ENCODE measurements at regions not wholly inside any gene's neighbourhood (a gene's known extent, or its start where the extent isn't known, plus 50 kb on each side); places are given as distances from the start of the nearest gene placed in this dataset.

DNA sequence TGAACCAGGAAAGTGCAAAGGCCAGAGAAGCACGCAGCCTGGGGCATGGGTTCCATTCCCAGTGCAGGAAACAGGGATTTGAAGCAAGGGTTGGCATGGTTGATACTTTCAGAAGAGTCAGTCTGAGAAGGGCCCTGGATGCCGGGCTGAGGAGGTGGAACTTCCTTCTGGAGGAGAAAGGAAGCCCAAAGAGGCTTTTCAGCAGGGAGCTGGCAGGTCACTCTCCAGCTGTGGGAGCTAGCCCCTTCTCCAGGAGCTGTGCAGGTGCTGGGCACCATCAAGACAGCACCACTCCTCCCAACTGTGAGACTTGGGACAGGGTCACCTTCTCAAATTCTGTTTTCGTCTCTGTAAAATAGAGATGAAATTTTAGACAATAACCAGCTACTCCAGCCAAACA, 169.8 kb downstream of the ZNF248 start:
- no peak for TF ChIP-seq POLR2A (IDR thresholded peaks at IDR 0.05)
- no peak for TF ChIP-seq EP300 (IDR thresholded peaks at IDR 0.05)
- no peak for TF ChIP-seq POLR2AphosphoS5 (IDR thresholded peaks at IDR 0.05)
- TF ChIP-seq, protein P1, sequence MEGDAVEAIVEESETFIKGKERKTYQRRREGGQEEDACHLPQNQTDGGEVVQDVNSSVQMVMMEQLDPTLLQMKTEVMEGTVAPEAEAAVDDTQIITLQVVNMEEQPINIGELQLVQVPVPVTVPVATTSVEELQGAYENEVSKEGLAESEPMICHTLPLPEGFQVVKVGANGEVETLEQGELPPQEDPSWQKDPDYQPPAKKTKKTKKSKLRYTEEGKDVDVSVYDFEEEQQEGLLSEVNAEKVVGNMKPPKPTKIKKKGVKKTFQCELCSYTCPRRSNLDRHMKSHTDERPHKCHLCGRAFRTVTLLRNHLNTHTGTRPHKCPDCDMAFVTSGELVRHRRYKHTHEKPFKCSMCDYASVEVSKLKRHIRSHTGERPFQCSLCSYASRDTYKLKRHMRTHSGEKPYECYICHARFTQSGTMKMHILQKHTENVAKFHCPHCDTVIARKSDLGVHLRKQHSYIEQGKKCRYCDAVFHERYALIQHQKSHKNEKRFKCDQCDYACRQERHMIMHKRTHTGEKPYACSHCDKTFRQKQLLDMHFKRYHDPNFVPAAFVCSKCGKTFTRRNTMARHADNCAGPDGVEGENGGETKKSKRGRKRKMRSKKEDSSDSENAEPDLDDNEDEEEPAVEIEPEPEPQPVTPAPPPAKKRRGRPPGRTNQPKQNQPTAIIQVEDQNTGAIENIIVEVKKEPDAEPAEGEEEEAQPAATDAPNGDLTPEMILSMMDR (IDR thresholded peaks at IDR 0.05), result no peak
- 52 to 70% (median 64%) methylated on average over 3 of the region's 3 CpGs for WGBS, 5 donors
- Histone ChIP-seq H3K27me3 (no peaks in the 10 kb centered on the region), H3K4me1 (no peaks in the 10 kb centered on the region), H3K36me3 (no peaks in the 10 kb centered on the region), H3K4me3 (no peak overlapping the region), H3K27ac (no peak overlapping the region), H3K9me3 (peaks cover 0 to 41% (median 22%) of the 10 kb centered on the region in 4 donors)
- DNase-seq, result no peak
- intact Hi-C loops (cut with DNase I; ENCODE audit: low total_unique reads), result no loop called here

DNA sequence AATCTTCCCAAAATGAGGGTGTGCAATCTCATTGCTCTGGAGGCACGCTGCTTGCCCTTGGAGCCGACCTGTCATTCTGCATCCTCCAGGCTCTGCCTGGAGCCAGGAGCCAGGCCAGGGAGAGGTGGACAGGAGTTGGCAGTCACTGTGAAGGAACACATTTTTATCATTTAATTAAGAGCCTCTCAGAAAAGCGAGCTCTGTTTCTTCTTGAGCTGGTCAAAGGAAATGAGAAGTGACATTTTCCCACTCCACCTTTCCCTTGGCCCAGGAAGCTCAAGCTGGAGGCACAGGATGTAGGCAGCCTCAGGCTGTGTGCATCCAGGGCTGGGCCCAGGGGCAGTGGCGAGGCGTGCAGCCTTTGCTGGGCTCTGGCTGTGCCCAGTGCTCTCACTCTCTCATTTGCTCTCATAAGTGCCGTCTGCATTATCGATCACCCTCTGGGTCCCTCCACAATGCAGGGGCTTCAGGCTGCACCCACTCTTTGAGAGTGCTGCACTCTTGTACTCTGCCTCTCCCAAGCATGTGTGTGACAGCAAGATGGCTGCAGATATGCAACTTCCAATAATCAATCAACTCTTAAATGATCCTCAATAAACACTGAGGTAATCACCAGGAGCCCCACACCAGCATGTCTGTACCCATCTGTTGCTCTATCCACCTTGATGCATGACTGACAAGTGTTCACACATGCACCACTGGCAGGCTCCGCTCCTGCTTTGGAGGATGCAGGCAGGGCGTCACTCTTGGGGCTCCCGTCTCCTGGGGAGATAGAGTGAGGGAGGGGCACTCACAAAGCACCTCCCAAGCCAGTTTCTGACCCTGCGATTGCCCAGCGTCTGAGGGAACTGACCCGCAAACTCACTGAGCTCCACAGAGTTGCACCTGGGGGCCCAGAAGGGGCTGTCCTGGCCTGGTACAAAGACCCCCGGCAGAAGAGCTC, 171.4 kb downstream of the ZNF248 start:
- TF ChIP-seq, protein P1 (IDR thresholded peaks at IDR 0.05), result no peak
- TF ChIP-seq EP300 (IDR thresholded peaks at IDR 0.05) (no peak), POLR2A (IDR thresholded peaks at IDR 0.05) (no peak), POLR2AphosphoS5 (IDR thresholded peaks at IDR 0.05) (no peak)
- DNase-seq, result no peak
- Histone ChIP-seq H3K9me3 (peaks cover 0 to 53% (median 30%) of the 10 kb centered on the region in 4 donors), H3K4me1 (no peaks in the 10 kb centered on the region), H3K4me3 (no peak overlapping the region), H3K27me3 (no peaks in the 10 kb centered on the region), H3K36me3 (no peaks in the 10 kb centered on the region), H3K27ac (no peak overlapping the region)
- intact Hi-C loops (cut with DNase I; ENCODE audit: low total_unique reads), result no loop called here
- WGBS, 5 donors, result 74 to 82% (median 78%) methylated on average over 12 to 14 of the region's 14 CpGs

DNA sequence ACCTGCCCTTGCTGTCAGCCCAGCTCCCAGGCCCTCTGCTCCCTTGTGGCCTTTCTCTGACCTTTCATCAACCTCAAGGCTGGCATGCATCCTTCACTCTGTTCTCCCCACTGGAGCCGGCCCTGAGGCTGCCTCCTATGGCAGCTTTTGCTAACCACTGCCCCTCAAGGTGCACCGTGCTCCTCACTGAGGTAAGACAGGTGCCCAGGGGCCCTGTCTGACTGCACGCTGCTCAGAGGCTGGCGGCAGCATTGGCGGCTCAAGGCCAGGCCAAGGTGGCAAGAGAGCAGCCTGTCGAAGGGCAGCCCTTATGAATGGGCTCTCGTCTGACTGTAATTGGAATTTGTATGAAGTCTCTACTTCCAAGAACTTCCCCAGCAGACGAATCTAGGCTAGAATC, 172.6 kb downstream of the ZNF248 start:
- no peak for DNase-seq
- WGBS, 5 donors, result 68 to 79% (median 77%) methylated on average over 5 to 8 of the region's 8 CpGs
- Histone ChIP-seq H3K36me3 (no peaks in the 10 kb centered on the region), H3K27me3 (no peaks in the 10 kb centered on the region), H3K4me1 (no peaks in the 10 kb centered on the region), H3K27ac (no peak overlapping the region), H3K4me3 (no peak overlapping the region), H3K9me3 (peaks cover 0 to 60% (median 36%) of the 10 kb centered on the region in 4 donors)
- no peak for TF ChIP-seq POLR2A (IDR thresholded peaks at IDR 0.05)
- TF ChIP-seq POLR2AphosphoS5 (IDR thresholded peaks at IDR 0.05), result no peak
- TF ChIP-seq, protein P1 (IDR thresholded peaks at IDR 0.05), result no peak
- no peak for TF ChIP-seq EP300 (IDR thresholded peaks at IDR 0.05)
- intact Hi-C loops (cut with DNase I; ENCODE audit: low total_unique reads), result no loop called here

DNA sequence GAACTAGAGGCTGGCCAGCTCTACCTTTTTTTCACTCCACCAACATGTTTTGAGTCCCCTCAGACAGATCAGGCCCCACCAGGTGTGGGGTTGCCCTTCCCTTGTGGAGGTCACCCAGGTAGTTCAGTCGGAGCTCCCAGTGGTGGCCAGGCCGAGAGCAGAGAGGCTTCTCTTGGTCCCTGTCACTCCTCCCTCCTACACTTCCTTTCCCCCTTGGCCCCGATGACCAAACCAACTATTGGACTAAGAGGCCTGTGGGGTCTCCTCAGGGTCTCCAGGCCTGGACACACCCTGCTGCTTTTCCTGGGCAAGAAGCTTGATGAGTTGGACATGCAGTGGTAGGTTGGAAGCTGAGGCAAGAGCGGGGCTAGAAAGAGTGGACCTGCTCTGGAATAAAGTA, 174.8 kb downstream of the ZNF248 start:
- Histone ChIP-seq H3K9me3 (peaks cover 0 to 67% (median 30%) of the 10 kb centered on the region in 4 donors), H3K4me1 (no peaks in the 10 kb centered on the region), H3K4me3 (no peak overlapping the region), H3K36me3 (no peaks in the 10 kb centered on the region), H3K27ac (no peak overlapping the region), H3K27me3 (no peaks in the 10 kb centered on the region)
- no peak for TF ChIP-seq POLR2A (IDR thresholded peaks at IDR 0.05)
- no peak for TF ChIP-seq EP300 (IDR thresholded peaks at IDR 0.05)
- TF ChIP-seq POLR2AphosphoS5 (IDR thresholded peaks at IDR 0.05), result no peak
- TF ChIP-seq, protein P1 (IDR thresholded peaks at IDR 0.05), result no peak
- intact Hi-C loops (cut with DNase I; ENCODE audit: low total_unique reads), result no loop called here
- DNase-seq, result no peak
- 86 to 95% (median 89%) methylated on average over 3 to 4 of the region's 4 CpGs for WGBS, 5 donors
